ENCODE measurements at regions not wholly inside any gene's neighbourhood (a gene's known extent, or its start where the extent isn't known, plus 50 kb on each side); places are given as distances from the start of the nearest gene placed in this dataset.
"Not testable (repeated sequence)": the region's sequence is repeated elsewhere in the genome, so short reads cannot be mapped to it uniquely, and the experiment has no call there.

DNA sequence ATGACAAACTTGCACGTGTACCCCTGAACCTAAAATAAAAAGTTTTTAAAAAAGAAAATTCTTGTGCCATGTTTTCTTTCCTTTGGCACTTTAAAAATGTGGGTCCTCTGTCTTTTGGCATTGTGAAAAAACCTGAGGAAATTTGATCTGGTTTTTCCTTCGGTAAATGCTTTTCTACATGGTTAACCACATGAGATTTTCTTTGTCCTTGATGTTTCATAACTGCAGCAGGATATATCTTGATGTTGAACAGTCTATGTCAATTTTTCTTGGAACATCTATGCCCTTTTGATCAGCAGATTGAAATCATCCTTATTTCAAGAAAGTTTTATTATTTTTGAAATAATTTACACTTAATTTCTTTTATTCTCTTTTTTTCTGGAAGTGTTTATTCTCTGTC lies 109.1 kb downstream of the TMEM17 start:
- H3K36me3 Mint-ChIP-seq, result no peaks in the 10 kb centered on the region
- intact Hi-C loops (cut with micrococcal nuclease), result no loop called here
- no peaks in the 10 kb centered on the region for H3K4me1 ChIP-seq (ENCODE audit: control insufficient read depth in 2 of 2, insufficient read depth in 2 of 2, low read length in 2 of 2)
- ChIA-PET CTCF (interaction anchor here (0.6 to 0.7 kb wide), 2 partner anchors 402 to 1689 kb away, joined by 3 to 4 read pairs; no protein-coding TSS in a partner anchor), POLR2A (interaction anchor here (0.7 kb wide), 1 partner anchor 484 kb away, joined by 3 read pairs; no protein-coding TSS in a partner anchor)
- H3K27ac Mint-ChIP-seq, result no peak overlapping the region
- DNase-seq (no peak), ATAC-seq (no peak)
- H3K4me1 Mint-ChIP-seq, result no peaks in the 10 kb centered on the region
- H3K9me3 ChIP-seq (ENCODE audit: control insufficient read depth in 2 of 3, low read length in 3 of 3), result no peaks in the 10 kb centered on the region
- no peak overlapping the region for H3K4me3 ChIP-seq (ENCODE audit: low read length)
- H3K27me3 Mint-ChIP-seq, result peaks cover 3 to 14% (median 9%) of the 10 kb centered on the region in 5 donors
- H3K36me3 ChIP-seq (ENCODE audit: control insufficient read depth in 2 of 3, insufficient read depth in 3 of 3, low read length in 3 of 3), result no peaks in the 10 kb centered on the region
- no peak overlapping the region for H3K27ac ChIP-seq (ENCODE audit: low read depth, low read length)
- H3K9me3 Mint-ChIP-seq, result peaks cover 0 to 2% (median 0%) of the 10 kb centered on the region in 11 donors
- H3K27me3 ChIP-seq (ENCODE audit: control insufficient read depth in 2 of 2, insufficient read depth in 2 of 2, low read length in 2 of 2), result no peaks in the 10 kb centered on the region
- H3K4me3 Mint-ChIP-seq, result no peak overlapping the region

DNA sequence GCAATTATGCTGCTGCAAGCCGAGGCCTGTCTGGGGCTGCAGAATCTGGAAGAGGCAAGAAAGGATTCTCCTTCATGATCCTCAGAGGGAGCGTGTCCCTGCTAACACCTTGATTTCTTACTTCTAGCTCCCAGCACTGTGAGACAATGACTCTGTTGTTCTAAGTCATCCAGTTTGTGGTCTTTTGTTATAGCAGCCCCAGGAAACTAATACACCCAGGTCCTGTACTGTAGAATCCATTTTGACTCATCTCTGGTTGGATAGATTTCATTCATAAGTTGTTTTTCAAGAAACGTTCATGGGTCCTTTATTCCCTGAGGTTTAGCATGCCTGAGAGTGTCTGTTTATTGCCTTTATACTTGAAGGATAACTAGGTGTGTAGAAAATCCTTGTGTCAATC lies 112.7 kb downstream of the TMEM17 start:
- Histone ChIP-seq H3K27ac (ENCODE audit: low read depth, low read length) (no peak overlapping the region), H3K9me3 (ENCODE audit: control insufficient read depth in 2 of 3, low read length in 3 of 3) (no peaks in the 10 kb centered on the region), H3K36me3 (ENCODE audit: control insufficient read depth in 2 of 3, insufficient read depth in 3 of 3, low read length in 3 of 3) (no peaks in the 10 kb centered on the region), H3K4me3 (ENCODE audit: low read length) (no peak overlapping the region), H3K27me3 (ENCODE audit: control insufficient read depth in 2 of 2, insufficient read depth in 2 of 2, low read length in 2 of 2) (no peaks in the 10 kb centered on the region), H3K4me1 (ENCODE audit: control insufficient read depth in 2 of 2, insufficient read depth in 2 of 2, low read length in 2 of 2) (no peaks in the 10 kb centered on the region)
- no peak for ATAC-seq
- no peaks in the 10 kb centered on the region for H3K4me1 Mint-ChIP-seq
- ChIA-PET POLR2A (no interaction called here), CTCF (no interaction called here)
- H3K9me3 Mint-ChIP-seq, result peaks cover 0 to 2% (median 0%) of the 10 kb centered on the region in 11 donors
- intact Hi-C loops (cut with micrococcal nuclease), result no loop called here
- DNase-seq, result no peak
- no peak overlapping the region for H3K27ac Mint-ChIP-seq
- H3K4me3 Mint-ChIP-seq, result no peak overlapping the region
- H3K36me3 Mint-ChIP-seq, result no peaks in the 10 kb centered on the region
- H3K27me3 Mint-ChIP-seq, result peaks cover 3 to 15% (median 6%) of the 10 kb centered on the region in 5 donors

DNA sequence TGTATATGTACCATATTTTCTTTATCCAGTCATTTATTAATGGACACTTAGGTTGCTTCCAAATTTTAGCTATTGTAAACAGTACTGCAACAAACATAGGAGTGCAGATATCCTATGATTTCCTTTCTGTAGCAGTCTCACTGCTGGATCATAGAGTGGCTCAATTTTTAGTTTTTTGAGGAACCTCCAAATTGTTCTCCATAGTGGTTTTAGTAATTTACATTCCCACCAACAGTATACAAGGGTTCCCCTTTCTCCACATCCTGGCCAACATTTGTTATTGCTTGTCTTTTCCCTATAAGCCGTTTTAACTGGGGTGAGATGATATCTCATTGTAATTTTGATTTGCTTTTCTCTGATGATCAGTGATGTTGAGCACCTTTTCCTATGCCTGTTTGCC lies 114.3 kb downstream of the TMEM17 start:
- H3K4me3 Mint-ChIP-seq, result no peak overlapping the region
- Histone ChIP-seq H3K27ac (ENCODE audit: low read depth, low read length) (no peak overlapping the region), H3K36me3 (ENCODE audit: control insufficient read depth in 2 of 3, insufficient read depth in 3 of 3, low read length in 3 of 3) (no peaks in the 10 kb centered on the region), H3K27me3 (ENCODE audit: control insufficient read depth in 2 of 2, insufficient read depth in 2 of 2, low read length in 2 of 2) (no peaks in the 10 kb centered on the region), H3K9me3 (ENCODE audit: control insufficient read depth in 2 of 3, low read length in 3 of 3) (no peaks in the 10 kb centered on the region), H3K4me3 (ENCODE audit: low read length) (no peak overlapping the region), H3K4me1 (ENCODE audit: control insufficient read depth in 2 of 2, insufficient read depth in 2 of 2, low read length in 2 of 2) (no peaks in the 10 kb centered on the region)
- ATAC-seq (no peak), DNase-seq (no peak)
- ChIA-PET POLR2A (no interaction called here), CTCF (no interaction called here)
- H3K4me1 Mint-ChIP-seq, result no peaks in the 10 kb centered on the region
- peaks cover 0 to 7% (median under 1%) of the 10 kb centered on the region in 11 donors for H3K9me3 Mint-ChIP-seq
- H3K36me3 Mint-ChIP-seq, result no peaks in the 10 kb centered on the region
- H3K27me3 Mint-ChIP-seq, result peaks cover 0 to 15% (median 4%) of the 10 kb centered on the region in 5 donors
- no peak overlapping the region for H3K27ac Mint-ChIP-seq
- intact Hi-C loops (cut with micrococcal nuclease), result no loop called here

DNA sequence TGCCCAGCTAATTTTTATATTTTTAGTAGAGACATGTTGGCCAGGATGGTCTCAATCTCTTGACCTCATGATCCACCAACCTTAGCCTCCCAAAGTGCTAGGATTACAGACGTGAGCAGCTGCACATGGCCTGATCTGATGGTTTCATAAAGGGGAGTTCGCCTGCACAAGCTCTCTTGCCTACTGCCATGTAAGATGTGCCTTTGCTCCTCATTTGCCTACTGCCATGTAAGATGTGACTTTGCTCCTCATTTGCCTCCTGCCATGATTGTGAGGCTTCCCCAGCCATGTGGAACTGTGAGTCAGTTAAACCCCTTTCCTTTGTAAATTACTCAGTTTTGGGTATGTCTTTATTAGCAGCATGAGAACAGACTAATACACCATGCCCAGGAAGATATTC lies 119.6 kb downstream of the TMEM17 start:
- H3K9me3 ChIP-seq (ENCODE audit: control insufficient read depth in 2 of 3, low read length in 3 of 3); H3K4me1 Mint-ChIP-seq; H3K27ac Mint-ChIP-seq; H3K36me3 ChIP-seq (ENCODE audit: control insufficient read depth in 2 of 3, insufficient read depth in 3 of 3, low read length in 3 of 3); POLR2A ChIA-PET; H3K27me3 ChIP-seq (ENCODE audit: control insufficient read depth in 2 of 2, insufficient read depth in 2 of 2, low read length in 2 of 2); H3K27ac ChIP-seq (ENCODE audit: low read depth, low read length); CTCF ChIA-PET; H3K4me1 ChIP-seq (ENCODE audit: control insufficient read depth in 2 of 2, insufficient read depth in 2 of 2, low read length in 2 of 2); ATAC-seq; H3K36me3 Mint-ChIP-seq; intact Hi-C loops (cut with micrococcal nuclease); H3K4me3 Mint-ChIP-seq; H3K4me3 ChIP-seq (ENCODE audit: low read length); DNase-seq: not testable (repeated sequence)
- Mint-ChIP-seq H3K9me3 (peaks cover 3 to 24% (median 6%) of the 10 kb centered on the region in 11 donors), H3K27me3 (peaks cover 0 to 10% (median 2%) of the 10 kb centered on the region in 5 donors)

DNA sequence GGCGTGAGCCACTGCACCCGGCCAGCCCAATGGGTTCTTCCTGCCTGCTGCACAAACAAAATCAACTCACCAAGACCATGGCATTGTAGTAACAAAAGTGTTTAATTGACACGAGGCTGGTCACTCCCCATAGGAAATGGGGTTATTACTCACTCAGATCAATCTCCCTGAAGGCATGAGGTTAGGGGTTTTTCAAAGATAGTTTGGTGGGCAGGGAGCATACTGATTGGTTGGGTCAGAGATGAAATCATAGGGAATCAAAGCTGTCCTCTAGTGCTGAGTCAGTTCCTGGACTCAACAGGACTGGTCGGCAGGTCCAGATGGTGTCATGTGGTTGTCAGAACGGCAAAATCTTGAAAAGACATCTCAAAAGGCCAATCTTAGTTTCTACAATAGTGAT lies 122.1 kb downstream of the TMEM17 start:
- intact Hi-C loops (cut with micrococcal nuclease), result no loop called here
- peaks cover 0 to 8% (median 0%) of the 10 kb centered on the region in 5 donors for H3K36me3 Mint-ChIP-seq
- peaks cover 0 to 11% (median 2%) of the 10 kb centered on the region in 5 donors for H3K27me3 Mint-ChIP-seq
- CTCF ChIA-PET, result no interaction called here
- Histone ChIP-seq H3K9me3 (ENCODE audit: control insufficient read depth in 2 of 3, low read length in 3 of 3) (no peaks in the 10 kb centered on the region), H3K27ac (ENCODE audit: low read depth, low read length) (no peak overlapping the region), H3K4me3 (ENCODE audit: low read length) (no peak overlapping the region), H3K27me3 (ENCODE audit: control insufficient read depth in 2 of 2, insufficient read depth in 2 of 2, low read length in 2 of 2) (peaks cover 0 to 3% of the 10 kb centered on the region in 2 donors), H3K36me3 (ENCODE audit: control insufficient read depth in 2 of 3, insufficient read depth in 3 of 3, low read length in 3 of 3) (no peaks in the 10 kb centered on the region), H3K4me1 (ENCODE audit: control insufficient read depth in 2 of 2, insufficient read depth in 2 of 2, low read length in 2 of 2) (no peaks in the 10 kb centered on the region)
- ATAC-seq, result no peak
- H3K4me1 Mint-ChIP-seq, result no peaks in the 10 kb centered on the region
- H3K4me3 Mint-ChIP-seq, result no peak overlapping the region
- H3K27ac Mint-ChIP-seq, result no peak overlapping the region
- POLR2A ChIA-PET, result no interaction called here
- no peak for DNase-seq
- H3K9me3 Mint-ChIP-seq, result peaks cover 3 to 24% (median 6%) of the 10 kb centered on the region in 11 donors

DNA sequence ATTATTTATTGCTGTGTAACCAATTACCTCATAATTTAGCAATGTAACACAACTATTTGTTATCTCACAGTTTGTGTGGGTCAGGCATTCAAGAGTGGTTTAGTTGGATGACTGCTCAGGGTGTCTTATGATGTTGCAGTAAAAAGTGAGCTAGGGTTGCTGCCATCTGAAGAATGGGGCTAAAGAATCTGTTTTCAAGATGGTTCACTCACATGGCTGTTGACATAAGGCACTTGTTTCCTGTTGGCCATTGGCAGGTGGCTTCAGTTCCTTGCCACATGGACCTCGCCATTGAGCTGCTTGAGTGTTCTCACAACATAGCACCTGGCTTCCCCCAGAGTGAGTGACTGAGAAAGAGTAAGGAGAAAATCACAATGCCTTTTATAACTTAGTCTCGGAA lies 123.2 kb downstream of the TMEM17 start:
- intact Hi-C loops (cut with micrococcal nuclease), result no loop called here
- no peak overlapping the region for H3K4me3 Mint-ChIP-seq
- no peaks in the 10 kb centered on the region for H3K9me3 ChIP-seq (ENCODE audit: control insufficient read depth in 2 of 3, low read length in 3 of 3)
- H3K27me3 Mint-ChIP-seq, result peaks cover 0 to 11% (median 2%) of the 10 kb centered on the region in 5 donors
- H3K27ac Mint-ChIP-seq, result no peak overlapping the region
- H3K36me3 ChIP-seq (ENCODE audit: control insufficient read depth in 2 of 3, insufficient read depth in 3 of 3, low read length in 3 of 3), result no peaks in the 10 kb centered on the region
- DNase-seq (no peak), ATAC-seq (no peak)
- no peak overlapping the region for H3K27ac ChIP-seq (ENCODE audit: low read depth, low read length)
- no peaks in the 10 kb centered on the region for H3K4me1 Mint-ChIP-seq
- CTCF ChIA-PET, result interaction anchor here (1.3 kb wide), 1 partner anchor 75 kb away, joined by 3 read pairs; no protein-coding TSS in a partner anchor
- H3K36me3 Mint-ChIP-seq, result peaks cover 0 to 8% (median 0%) of the 10 kb centered on the region in 5 donors
- peaks cover 3 to 24% (median 6%) of the 10 kb centered on the region in 11 donors for H3K9me3 Mint-ChIP-seq
- peaks cover 0 to 3% of the 10 kb centered on the region in 2 donors for H3K27me3 ChIP-seq (ENCODE audit: control insufficient read depth in 2 of 2, insufficient read depth in 2 of 2, low read length in 2 of 2)
- H3K4me1 ChIP-seq (ENCODE audit: control insufficient read depth in 2 of 2, insufficient read depth in 2 of 2, low read length in 2 of 2), result no peaks in the 10 kb centered on the region
- H3K4me3 ChIP-seq (ENCODE audit: low read length), result no peak overlapping the region
- POLR2A ChIA-PET, result no interaction called here

DNA sequence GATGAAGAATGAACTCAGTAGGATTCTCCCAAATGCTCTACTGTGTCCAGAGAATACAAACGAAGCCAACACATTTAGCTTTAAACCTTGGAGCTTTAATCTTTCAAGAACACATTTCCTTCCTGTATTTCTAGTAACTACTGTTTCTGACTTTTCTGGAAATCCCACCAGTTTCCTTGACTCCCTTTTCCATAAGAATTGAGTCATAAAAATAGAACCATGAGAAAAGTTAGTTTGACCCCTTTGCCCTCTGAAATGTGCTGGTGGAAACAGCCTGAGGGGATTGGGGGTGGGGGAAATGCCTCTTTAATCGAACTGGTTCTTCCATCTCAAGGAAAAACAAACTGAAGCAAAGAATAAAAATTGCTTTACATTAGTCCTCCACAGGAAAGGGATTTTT lies 123.9 kb downstream of the TMEM17 start:
- H3K9me3 Mint-ChIP-seq, result peaks cover 3 to 22% (median 6%) of the 10 kb centered on the region in 11 donors
- no peaks in the 10 kb centered on the region for H3K4me1 ChIP-seq (ENCODE audit: control insufficient read depth in 2 of 2, insufficient read depth in 2 of 2, low read length in 2 of 2)
- H3K27ac Mint-ChIP-seq, result no peak overlapping the region
- no peak overlapping the region for H3K27ac ChIP-seq (ENCODE audit: low read depth, low read length)
- H3K27me3 ChIP-seq (ENCODE audit: control insufficient read depth in 2 of 2, insufficient read depth in 2 of 2, low read length in 2 of 2), result peaks cover 0 to 3% of the 10 kb centered on the region in 2 donors
- H3K9me3 ChIP-seq (ENCODE audit: control insufficient read depth in 2 of 3, low read length in 3 of 3), result no peaks in the 10 kb centered on the region
- peaks cover 0 to 8% (median 0%) of the 10 kb centered on the region in 5 donors for H3K36me3 Mint-ChIP-seq
- POLR2A ChIA-PET, result no interaction called here
- no peak overlapping the region for H3K4me3 Mint-ChIP-seq
- no peak for ATAC-seq
- DNase-seq, result no peak
- peaks cover 0 to 11% (median 2%) of the 10 kb centered on the region in 5 donors for H3K27me3 Mint-ChIP-seq
- H3K4me1 Mint-ChIP-seq, result no peaks in the 10 kb centered on the region
- intact Hi-C loops (cut with micrococcal nuclease), result no loop called here
- CTCF ChIA-PET, result interaction anchor here (1.3 kb wide), 1 partner anchor 76 kb away, joined by 3 read pairs; no protein-coding TSS in a partner anchor
- H3K36me3 ChIP-seq (ENCODE audit: control insufficient read depth in 2 of 3, insufficient read depth in 3 of 3, low read length in 3 of 3), result no peaks in the 10 kb centered on the region
- no peak overlapping the region for H3K4me3 ChIP-seq (ENCODE audit: low read length)
